Vagina (tissue), 2 donors: ENCODE measurements at regions not wholly inside any gene's neighbourhood (a gene's known extent, or its start where the extent isn't known, plus 50 kb on each side); places are given as distances from the start of the nearest gene placed in this dataset.

Experiments used
- CTCF ChIP-seq, 3 experiments: fragments of 450-650 bp in 2 of 3; fragments of 200-600 bp in 1 of 3; sonication (generic) in 1 of 3; IDR thresholded peaks; one replicate each; pipeline ENCODE4 v1.5.1; 2017 to 2019; ENCODE audit warnings: antibody characterized with exemption in 3 of 3, mild to moderate bottlenecking in 2 of 3, moderate library complexity in 2 of 3
- POLR2A ChIP-seq, 2 donors: fragments of 450-650 bp; IDR thresholded peaks; one replicate each; pipeline ENCODE4 v1.6.1; 2017; ENCODE audit warnings: antibody characterized with exemption in 2 of 2, mild to moderate bottlenecking in 2 of 2, moderate library complexity in 2 of 2
- POLR2AphosphoS5 ChIP-seq, 2 donors: sonication (generic); formaldehyde crosslinking; IDR thresholded peaks; one replicate each; pipeline ENCODE4 v1.9.0; 2017; ENCODE audit warnings: antibody characterized with exemption in 2 of 2, mild to moderate bottlenecking in 2 of 2, low read depth in 1 of 2; ENCODE audit not compliant: insufficient read depth in 1 of 2

DNA sequence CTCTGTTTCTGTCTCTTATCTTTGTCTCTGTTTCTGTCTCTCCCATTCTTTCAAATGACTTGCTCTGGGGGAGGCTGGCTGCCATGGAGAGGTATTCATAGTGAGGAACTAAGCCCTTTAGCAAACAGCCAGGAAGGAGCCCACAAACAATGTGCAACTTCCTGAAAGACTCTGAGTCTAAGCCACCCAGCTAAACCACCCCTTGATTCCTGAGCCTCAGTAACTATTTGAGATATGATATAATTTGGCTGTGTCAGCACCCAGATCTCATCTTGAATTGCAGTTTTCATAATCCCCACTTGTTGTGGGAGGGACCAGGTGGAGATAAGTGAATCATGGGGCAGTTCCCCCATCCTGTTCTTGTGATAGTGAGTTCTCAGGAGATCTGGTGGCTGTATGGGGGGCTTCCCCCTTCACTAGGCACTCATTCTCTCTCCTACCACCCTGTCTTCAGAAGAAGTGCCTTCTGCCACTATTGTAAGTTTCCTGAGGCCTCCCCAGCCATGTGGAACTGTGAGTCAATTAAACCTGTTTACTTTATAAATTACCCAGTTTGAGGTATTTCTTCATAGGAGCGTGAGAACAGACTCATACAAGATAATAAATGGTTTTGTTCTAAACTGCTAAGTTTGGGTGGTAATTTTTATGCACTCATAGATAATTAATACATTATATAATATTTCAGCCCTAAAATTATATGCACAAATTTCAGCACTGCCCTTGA lies 121.2 kb upstream of the FOXP2 start:
- TF ChIP-seq CTCF (IDR thresholded peaks at IDR 0.05), result no peak
- TF ChIP-seq POLR2A (IDR thresholded peaks at IDR 0.05), result no peak
- TF ChIP-seq POLR2AphosphoS5 (IDR thresholded peaks at IDR 0.05; ENCODE audit: insufficient read depth in 1 of 2, low read depth in 1 of 2), result no peak
